ENCODE measurements at regions not wholly inside any gene's neighbourhood (a gene's known extent, or its start where the extent isn't known, plus 50 kb on each side); places are given as distances from the start of the nearest gene placed in this dataset.

GRCh38 chr2:203789618-203790017 is 78.0 kb upstream of the CTLA4 start:
- no peak for DNase-seq (ENCODE audit: low read depth)

DNA sequence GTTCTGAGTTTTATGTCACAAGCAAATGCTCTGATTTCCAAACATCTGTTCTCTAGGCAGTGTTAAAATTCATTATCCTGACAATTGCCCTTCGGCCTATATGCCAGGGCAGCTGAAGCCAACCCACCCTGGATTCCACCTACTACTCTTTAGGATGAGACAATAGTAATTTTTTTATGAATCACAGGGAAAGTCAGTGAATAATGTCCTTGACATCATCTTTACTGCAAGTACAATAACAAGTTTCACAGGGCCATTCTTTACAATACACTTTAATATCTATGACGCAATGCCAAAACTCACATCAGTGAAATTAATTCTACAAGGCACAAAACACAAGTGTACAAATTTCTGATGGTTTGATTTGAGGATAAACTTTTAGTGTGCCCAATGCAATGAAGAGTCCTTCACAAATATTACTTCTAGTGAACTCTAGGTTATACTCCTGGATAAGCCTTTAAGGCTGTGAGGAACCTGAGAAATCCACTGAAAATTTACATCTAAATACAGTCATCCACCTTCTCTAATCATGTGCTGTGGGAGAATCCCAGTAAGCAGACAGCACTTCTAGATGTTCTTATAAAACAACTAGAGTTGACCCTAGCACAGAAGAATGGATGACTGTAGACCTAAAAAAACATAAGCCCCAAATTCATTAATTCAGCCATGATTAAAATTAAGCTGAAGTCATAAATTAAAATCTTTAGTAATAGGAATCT is 77.3 kb upstream of the CTLA4 start:
- no peak for DNase-seq (ENCODE audit: low read depth)

- no peak for DNase-seq (ENCODE audit: low read depth)
These were observed 71.1 kb upstream of the CTLA4 start for GRCh38 chr2:203796248-203797010.

DNA sequence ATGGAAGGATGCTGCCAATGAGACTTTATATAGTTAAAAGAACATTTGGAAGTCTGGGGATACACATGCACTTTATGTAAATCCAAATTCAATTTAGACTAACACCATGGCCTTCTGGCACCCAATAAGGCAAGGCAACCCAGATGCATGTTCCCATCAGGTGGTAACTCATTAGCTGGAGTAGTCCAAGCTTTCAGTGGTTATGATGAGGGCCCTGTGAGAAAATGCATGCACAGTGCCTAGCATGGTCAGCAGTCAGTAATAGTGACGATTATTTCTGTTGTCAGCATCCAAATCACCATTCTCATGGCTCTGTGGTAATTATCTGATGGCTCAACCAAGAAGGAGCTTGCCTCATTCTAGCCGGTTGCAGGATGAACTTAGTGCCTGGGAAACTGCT is 70.3 kb upstream of the CTLA4 start:
- no peak for DNase-seq (ENCODE audit: low read depth)

DNA sequence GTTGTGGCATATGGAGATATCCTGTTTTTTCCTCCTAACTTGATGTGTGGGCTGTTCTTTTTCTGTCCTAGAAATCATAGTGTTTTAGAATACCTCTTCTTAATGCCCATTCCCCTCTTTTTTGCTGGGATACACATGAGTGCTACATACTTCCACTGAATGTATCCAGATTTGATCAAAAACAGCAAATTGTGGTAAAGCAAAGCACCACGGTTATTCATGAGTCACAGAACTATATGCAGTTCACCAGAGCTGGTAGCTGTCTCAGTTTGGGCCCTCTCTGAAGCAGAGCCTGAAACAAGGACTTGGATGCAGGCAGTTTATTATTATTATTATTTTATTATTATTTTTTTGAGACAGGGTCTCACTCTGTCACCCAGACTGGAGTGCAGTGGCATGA is 69.9 kb upstream of the CTLA4 start:
- DNase-seq (ENCODE audit: low read depth): no peak

DNA sequence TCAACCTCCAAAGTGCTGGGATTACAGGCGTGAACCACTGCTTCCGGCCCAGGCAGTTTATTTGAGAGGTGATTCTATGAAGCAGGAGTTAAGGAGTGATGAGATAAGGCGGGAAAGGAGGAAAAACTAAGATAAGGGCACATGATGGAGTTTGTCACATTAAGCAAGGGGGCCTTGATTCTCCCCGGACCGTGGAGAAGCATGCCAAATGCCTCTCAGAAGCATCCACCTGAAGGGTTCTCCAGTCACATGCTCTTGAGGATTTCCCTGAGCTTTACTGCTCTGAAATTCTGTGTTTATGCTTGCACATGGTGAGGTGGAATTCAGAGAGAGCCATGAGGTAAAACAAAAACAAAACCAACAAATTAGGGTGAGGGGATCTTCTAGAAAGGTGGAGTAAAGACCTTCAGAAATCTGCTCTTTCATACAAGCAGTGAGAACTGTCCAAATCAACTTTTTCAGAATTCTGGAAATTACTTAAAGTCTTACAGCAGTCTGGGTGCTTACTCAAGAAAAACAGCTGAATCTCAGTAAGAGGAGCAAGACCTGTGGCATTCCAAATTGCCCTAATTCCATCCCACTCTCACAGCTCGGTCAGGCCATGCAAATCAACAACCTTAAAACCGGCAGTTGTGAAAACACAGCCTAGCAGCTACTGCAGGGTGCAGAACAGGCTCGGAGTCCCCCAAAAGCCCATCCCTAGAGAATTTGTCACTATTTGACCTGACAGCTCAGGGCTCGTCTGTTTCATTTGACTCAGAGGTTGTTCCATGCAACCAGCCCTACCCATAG is 69.1 kb upstream of the CTLA4 start:
- DNase-seq (ENCODE audit: low read depth): no peak

GRCh38 chr2:203799908-203800307 is 67.7 kb upstream of the CTLA4 start:
- DNase-seq (ENCODE audit: low read depth): no peak

- DNase-seq (ENCODE audit: low read depth): no peak
These were observed 66.8 kb upstream of the CTLA4 start for GRCh38 chr2:203800783-203801182.

DNA sequence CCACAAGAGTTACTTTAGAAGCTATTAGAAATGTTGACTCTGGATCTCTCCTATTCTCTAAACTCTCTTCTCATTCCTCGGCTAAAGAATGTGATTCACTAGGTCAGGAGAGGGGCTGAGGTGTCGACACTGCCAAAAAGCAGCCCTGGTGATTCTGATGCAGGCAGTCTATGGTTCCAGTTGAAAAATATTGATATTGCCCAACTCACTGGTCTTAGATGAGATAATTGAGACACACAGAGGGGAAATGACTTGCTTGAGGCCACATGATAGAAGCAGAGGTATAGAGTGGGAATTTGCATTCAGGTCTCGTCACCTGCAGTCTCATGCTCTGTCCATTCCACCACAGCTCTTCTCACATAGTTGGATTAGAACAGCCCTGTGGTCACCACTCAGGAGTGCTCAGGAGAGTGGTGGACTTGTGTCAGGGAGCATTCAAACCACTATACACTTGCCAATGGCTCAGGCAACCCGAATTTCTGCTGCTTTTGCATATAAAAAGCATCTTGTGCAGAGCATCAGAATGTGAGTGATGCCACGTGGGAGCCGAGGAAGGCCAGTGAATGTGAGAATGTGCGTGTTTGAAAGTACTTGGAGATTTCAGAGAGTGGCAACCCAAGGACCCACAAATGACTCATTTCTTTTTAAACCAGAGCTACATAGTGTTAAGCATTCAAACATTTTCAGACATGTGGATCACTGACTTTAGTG is 65.1 kb upstream of the CTLA4 start:
- DNase-seq (ENCODE audit: low read depth): peak; percentile 96

GRCh38 chr2:203803053-203803429 is 64.5 kb upstream of the CTLA4 start:
- DNase-seq (ENCODE audit: low read depth): no peak

DNA sequence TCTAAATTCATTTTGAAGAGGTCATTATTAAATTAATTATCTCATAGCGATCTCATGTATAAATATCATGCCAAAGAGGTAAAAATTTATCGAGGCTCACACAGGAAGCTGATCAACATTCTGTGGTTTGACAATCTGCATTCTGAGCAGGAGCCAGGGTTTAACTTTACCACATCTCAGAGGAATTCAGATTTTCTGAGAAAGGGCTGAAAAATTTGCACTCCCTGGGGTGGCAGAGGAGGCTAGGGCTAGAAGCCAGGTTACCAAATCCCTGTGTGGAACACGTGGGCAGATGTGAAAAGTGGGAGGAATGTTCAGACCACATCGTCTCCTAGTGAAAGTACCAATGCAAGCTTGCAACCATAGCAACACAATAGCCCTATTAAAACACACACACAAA is 63.5 kb upstream of the CTLA4 start:
- peak; percentile 95 for DNase-seq (ENCODE audit: low read depth)

DNA sequence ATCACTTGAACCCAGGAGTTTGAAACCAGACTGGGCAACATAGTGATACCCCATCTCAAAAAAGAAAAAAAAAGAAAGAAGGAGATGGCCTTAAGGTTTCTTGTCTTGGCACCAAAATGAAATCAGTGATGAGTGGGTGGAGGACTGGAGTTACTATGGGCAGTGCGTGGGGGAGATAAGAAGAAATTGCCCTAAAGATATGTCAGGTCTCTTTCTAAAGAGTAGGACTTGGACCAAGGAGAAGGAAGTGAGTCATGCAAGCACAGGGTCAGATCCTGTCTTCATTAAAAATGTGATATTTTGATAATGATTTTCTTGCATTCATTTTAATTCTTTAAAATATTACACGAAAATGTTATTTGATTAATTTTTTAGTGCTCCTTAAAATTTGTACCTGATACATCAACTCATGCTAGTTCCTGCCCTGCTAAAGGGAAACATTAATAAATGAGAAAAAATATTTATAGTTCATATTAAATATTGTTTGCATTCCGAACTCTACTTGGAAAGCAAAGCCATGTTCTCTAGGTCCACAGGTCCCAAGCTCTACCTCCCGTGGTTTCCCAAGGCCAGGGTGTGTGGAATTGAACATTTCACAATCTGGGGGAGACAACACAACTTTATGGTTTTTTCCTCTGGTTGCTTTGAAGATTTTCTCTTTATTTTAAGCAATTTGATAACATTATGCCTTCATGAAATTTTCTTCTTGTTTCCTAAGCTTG is 62.6 kb upstream of the CTLA4 start:
- no peak for DNase-seq (ENCODE audit: low read depth)

DNA sequence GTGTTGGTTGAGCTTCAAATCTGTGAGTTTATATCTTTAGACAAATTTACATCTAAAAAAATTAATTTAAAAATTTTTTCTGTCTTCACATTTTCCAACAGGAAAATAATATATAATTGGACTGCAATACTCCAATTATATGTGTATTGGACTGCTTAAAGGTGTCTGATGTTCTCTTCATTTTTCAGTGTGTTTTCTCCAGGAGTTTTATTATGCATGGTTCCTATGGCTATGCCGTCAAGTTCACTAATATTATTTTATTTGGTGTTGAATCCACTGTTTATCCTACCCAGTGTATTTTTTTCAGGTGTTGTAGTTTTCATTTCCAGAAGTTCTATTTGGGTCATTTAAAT is 62.1 kb upstream of the CTLA4 start:
- no peak for DNase-seq (ENCODE audit: low read depth)

GRCh38 chr2:203806761-203807160 is 60.8 kb upstream of the CTLA4 start:
- no peak for DNase-seq (ENCODE audit: low read depth)

DNA sequence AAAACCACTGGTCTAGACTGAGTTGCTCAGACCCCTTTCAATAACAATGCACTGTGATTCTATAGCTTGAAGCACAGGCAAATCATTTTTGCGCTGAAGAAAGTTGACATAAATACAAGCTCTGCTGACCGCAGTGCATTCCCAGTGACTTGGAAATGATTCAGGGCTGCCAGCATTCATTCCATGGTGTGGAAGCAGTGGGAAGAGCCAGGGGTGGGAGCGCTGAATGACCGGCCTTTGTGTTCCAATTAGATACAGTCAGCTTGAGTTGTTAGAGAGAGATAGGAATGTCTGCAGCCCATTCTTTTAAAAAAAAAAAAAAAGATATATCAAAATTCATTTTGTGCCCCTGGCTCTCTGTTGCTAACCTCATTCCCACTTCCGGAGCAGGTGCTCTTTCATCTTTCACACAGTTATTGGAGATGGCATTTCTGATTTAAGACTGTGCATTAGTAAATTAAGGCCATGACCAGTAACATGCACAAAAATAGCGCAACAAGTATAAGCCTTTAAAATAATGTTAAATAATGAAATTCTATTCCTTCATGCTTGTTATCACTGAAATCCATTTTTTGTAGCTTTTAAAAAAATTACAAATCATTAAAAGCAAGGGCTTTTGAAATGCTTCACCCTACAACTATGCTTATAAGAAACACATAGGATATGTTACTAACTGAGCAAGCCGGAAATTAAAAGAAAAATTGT is 59.4 kb upstream of the CTLA4 start:
- peak; percentile 96 for DNase-seq (ENCODE audit: low read depth)

DNA sequence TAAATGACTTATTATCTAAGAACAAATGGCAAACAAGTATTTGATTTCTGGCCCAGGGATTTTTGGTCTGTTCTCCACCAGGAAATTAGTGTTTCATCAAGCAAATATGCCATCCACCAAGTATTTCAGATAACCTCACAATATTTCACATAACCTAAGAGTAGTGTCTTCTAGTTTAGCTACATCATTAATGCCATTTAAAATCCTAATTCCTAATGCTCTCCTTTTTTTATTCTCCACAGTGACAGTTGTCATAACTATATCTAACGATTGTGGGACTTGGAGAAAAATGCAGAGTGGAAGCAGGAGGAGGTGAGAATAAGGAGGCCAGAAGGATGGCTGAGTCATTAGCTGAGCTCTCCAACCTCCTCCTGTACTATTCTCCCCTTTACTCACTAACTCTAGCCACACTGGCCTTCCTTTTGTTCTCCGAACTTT is 58.5 kb upstream of the CTLA4 start:
- peak; percentile 62 for DNase-seq (ENCODE audit: low read depth)

DNA sequence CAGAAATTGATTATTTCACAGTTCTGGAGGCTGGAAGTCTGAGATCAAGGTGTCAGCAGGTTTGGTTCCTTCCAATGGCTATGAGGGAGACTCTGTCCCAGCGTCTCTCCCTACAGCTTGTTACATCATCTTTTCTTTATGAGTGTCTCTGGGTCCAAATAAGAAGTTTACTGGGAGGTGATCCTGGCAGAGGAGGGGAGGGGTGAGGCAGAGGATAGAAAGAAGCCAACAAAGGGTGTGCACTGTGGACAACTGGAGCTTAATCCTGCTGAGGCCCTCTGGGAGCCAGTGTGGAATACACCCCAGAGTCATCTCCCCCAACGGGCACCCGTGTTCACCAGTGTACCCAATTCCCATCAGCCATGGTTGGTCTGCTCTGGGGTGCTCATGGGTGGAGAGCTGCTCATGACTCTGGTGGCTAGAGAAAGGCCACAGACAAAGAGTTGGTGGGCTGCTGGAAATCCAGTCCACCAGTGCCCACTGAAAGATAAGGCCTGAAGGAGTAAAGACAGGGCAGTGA is 57.5 kb upstream of the CTLA4 start:
- no peak for DNase-seq (ENCODE audit: low read depth)

DNA sequence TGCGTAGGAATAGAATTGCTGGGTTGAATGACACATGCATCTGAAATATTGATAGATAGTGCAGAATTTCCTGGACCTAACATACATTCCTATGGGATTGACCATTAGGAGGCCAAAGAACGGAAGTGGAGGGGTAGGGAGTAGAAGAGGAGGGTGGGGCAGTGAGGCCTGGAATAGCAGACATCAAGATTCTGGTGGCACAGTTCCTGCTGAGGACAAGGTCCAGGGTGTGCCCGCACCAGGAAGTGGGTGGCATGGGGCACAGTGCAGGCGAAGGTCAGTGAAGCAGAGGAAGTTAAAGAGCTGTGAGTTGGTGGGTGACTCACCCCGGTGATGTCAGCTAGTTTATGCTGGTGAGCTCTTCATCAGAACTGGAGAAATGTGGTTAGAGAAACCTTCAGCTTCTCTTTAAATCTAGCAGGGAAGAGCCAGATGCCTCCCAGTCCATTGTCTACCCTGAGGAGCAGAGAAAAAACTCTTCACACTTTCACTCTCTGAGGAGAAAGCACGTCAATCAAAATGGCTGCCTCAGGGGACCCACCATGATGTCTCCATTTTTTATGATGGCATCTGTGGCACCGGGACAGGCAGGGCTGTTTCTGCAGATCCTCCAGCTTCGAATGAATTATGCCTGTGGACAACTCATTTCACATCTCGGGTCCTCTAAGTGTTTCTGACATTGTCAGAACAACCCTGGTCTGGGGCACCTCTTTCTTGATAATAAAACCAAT is 55.9 kb upstream of the CTLA4 start:
- DNase-seq (ENCODE audit: low read depth): peak; percentile 92

Data from myocyte (in vitro differentiated cells).